ENCODE measurements at regions not wholly inside any gene's neighbourhood (a gene's known extent, or its start where the extent isn't known, plus 50 kb on each side); places are given as distances from the start of the nearest gene placed in this dataset.
"Not testable (repeated sequence)": the region's sequence is repeated elsewhere in the genome, so short reads cannot be mapped to it uniquely, and the experiment has no call there.

GRCh38 chr13:83667606-83668005, 214.7 kb downstream of the SLITRK1 start:
- no peaks in the 10 kb centered on the region for H3K36me3 ChIP-seq (ENCODE audit: insufficient read depth, low read length)
- no peaks in the 10 kb centered on the region for H3K27me3 ChIP-seq (ENCODE audit: control insufficient read depth, insufficient read depth, low read length)
- no peak overlapping the region for H3K9ac ChIP-seq (ENCODE audit: low read depth, low read length)
- H3K4me1 ChIP-seq (ENCODE audit: control insufficient read depth, insufficient read depth, low read length), result no peaks in the 10 kb centered on the region
- no peaks in the 10 kb centered on the region for H3K9me3 ChIP-seq (replicated peaks; ENCODE audit: low read length)
- H3K4me3 ChIP-seq (ENCODE audit: low read length), result no peak overlapping the region
- no peak overlapping the region for H3K4me2 ChIP-seq (ENCODE audit: low read length)

DNA sequence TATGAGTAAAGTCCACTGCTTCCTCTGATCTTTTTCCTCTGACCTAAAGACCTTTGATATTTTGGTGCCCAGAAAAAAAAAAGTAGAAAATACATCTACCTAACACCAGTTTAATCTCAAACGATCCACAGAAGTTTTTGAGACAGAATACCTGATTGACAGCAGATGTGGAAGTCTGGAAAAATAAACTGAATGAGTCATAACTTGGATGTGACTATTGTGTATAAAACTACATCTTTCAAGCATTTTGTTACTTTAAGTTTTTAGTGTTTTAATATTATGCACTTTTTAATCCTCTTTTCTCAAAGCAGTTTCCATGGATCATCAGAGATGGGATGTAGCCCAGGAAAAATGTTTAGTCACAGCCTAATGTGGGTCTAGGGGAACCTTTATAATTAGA, 216.1 kb downstream of the SLITRK1 start:
- no peak overlapping the region for H3K4me2 ChIP-seq (ENCODE audit: low read length)
- no peaks in the 10 kb centered on the region for H3K4me1 ChIP-seq (ENCODE audit: control insufficient read depth, insufficient read depth, low read length)
- no peak overlapping the region for H3K9ac ChIP-seq (ENCODE audit: low read depth, low read length)
- H3K9me3 ChIP-seq (replicated peaks; ENCODE audit: low read length), result no peaks in the 10 kb centered on the region
- H3K36me3 ChIP-seq (ENCODE audit: insufficient read depth, low read length), result no peaks in the 10 kb centered on the region
- H3K27me3 ChIP-seq (ENCODE audit: control insufficient read depth, insufficient read depth, low read length), result no peaks in the 10 kb centered on the region
- no peak overlapping the region for H3K4me3 ChIP-seq (ENCODE audit: low read length)

- Histone ChIP-seq H3K4me2 (ENCODE audit: low read length) (no peak overlapping the region), H3K36me3 (ENCODE audit: insufficient read depth, low read length) (no peaks in the 10 kb centered on the region), H3K9ac (ENCODE audit: low read depth, low read length) (no peak overlapping the region), H3K4me1 (ENCODE audit: control insufficient read depth, insufficient read depth, low read length) (no peaks in the 10 kb centered on the region), H3K27me3 (ENCODE audit: control insufficient read depth, insufficient read depth, low read length) (no peaks in the 10 kb centered on the region), H3K4me3 (ENCODE audit: low read length) (no peak overlapping the region), H3K9me3 (replicated peaks; ENCODE audit: low read length) (no peaks in the 10 kb centered on the region)
Observed at GRCh38 chr13:83657281-83657680, 225.0 kb downstream of the SLITRK1 start.

- not testable (repeated sequence) for H3K4me2 ChIP-seq (ENCODE audit: low read length); H3K27me3 ChIP-seq (ENCODE audit: control insufficient read depth, insufficient read depth, low read length); H3K9ac ChIP-seq (ENCODE audit: low read depth, low read length); H3K9me3 ChIP-seq (replicated peaks; ENCODE audit: low read length); H3K4me1 ChIP-seq (ENCODE audit: control insufficient read depth, insufficient read depth, low read length); H3K4me3 ChIP-seq (ENCODE audit: low read length); H3K36me3 ChIP-seq (ENCODE audit: insufficient read depth, low read length)
Observed at GRCh38 chr13:83642617-83643016, 239.7 kb downstream of the SLITRK1 start.

DNA sequence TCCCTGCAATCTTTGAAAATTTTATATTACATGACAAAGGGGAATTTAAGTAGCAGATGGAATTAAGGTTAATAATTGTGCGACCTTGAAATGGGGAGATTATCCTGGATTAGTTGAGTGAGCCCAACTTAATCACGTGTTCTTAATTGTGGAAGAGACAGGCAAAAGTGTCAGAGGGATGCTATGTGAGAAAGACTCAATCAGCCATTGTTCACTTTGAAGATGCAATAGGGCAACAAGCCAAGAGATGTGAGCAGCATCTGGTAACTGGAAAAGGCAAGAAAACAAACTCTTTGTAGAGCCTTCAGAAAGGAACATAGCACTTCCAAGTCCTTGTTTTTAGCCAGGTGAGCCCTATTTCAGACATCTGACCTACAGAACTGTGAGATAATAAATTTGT, 247.7 kb downstream of the SLITRK1 start:
- Histone ChIP-seq H3K27me3 (ENCODE audit: control insufficient read depth, insufficient read depth, low read length) (no peaks in the 10 kb centered on the region), H3K9me3 (replicated peaks; ENCODE audit: low read length) (no peaks in the 10 kb centered on the region), H3K36me3 (ENCODE audit: insufficient read depth, low read length) (no peaks in the 10 kb centered on the region)

DNA sequence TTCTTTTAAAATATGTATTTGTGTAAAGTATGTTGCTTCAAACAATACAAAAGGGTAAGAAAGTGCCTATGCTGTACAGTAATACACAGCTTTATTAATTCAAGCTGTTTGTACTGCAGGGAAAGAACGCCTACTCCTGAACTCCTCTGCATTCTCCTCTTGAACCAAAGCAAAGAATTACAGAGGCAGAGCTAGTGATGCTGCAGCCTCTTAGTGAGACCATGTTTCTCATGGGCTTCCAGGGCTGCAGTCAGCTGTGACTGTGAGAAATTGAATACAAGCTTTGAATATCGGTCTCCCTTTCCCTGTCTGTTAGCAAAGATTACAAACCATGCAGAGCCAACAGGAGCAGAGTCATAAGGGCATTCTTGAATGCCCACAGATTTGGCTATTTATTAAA, 248.5 kb downstream of the SLITRK1 start:
- H3K36me3 ChIP-seq (ENCODE audit: insufficient read depth, low read length), result no peaks in the 10 kb centered on the region
- no peaks in the 10 kb centered on the region for H3K4me1 ChIP-seq (ENCODE audit: control insufficient read depth, insufficient read depth, low read length)
- H3K9me3 ChIP-seq (replicated peaks; ENCODE audit: low read length), result no peaks in the 10 kb centered on the region
- H3K4me2 ChIP-seq (ENCODE audit: low read length), result no peak overlapping the region
- no peak overlapping the region for H3K4me3 ChIP-seq (ENCODE audit: low read length)
- H3K27me3 ChIP-seq (ENCODE audit: control insufficient read depth, insufficient read depth, low read length), result no peaks in the 10 kb centered on the region
- H3K9ac ChIP-seq (ENCODE audit: low read depth, low read length), result no peak overlapping the region

More for the DNA sequence above, 247.7 kb downstream of the SLITRK1 start:
- no peaks in the 10 kb centered on the region for H3K4me1 ChIP-seq (ENCODE audit: control insufficient read depth, insufficient read depth, low read length)
- no peak overlapping the region for H3K4me2 ChIP-seq (ENCODE audit: low read length)
- H3K4me3 ChIP-seq (ENCODE audit: low read length), result no peak overlapping the region
- H3K9ac ChIP-seq (ENCODE audit: low read depth, low read length), result no peak overlapping the region

- no peaks in the 10 kb centered on the region for H3K36me3 ChIP-seq (ENCODE audit: insufficient read depth, low read length)
- H3K4me3 ChIP-seq (ENCODE audit: low read length), result no peak overlapping the region
- peaks cover 3% of the 10 kb centered on the region for H3K9me3 ChIP-seq (replicated peaks; ENCODE audit: low read length)
- peaks cover 11% of the 10 kb centered on the region for H3K4me1 ChIP-seq (ENCODE audit: control insufficient read depth, insufficient read depth, low read length)
- no peak overlapping the region for H3K9ac ChIP-seq (ENCODE audit: low read depth, low read length)
- H3K4me2 ChIP-seq (ENCODE audit: low read length), result no peak overlapping the region
- H3K27me3 ChIP-seq (ENCODE audit: control insufficient read depth, insufficient read depth, low read length), result no peaks in the 10 kb centered on the region
Observed at GRCh38 chr13:83622422-83622784, 259.9 kb downstream of the SLITRK1 start.

DNA sequence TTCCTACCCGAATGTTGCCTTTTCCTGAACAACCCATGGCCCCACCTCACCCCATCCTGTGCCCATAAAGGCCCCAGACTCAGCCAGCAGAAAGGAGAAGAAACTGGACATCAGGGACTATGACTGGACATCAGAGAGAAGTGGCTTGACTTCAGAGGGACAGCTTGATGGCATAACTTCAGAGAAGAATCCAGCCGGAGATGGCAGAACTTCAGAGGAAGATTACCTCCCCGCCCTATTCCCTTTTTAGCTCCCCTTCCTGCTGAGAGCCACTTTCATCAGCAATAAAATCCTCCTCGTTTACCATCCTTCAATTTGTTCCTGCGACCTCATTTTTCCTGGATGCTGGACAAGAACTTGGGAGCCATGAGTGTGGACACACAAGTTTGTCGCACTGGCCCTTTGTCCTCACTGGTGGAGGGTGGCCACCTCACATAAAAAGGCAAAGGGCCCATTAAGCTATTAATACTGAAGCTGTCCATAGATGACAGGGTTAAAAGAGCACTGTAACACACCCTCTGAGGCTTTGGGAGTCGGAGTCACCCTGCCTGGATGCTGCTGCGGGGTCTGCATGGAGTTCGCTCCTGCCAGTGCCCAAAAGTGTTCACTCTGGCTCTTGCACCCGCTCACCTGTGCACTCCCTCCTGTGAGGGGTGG, 260.4 kb downstream of the SLITRK1 start:
- peaks cover 3% of the 10 kb centered on the region for H3K9me3 ChIP-seq (replicated peaks; ENCODE audit: low read length)
- no peaks in the 10 kb centered on the region for H3K36me3 ChIP-seq (ENCODE audit: insufficient read depth, low read length)
- H3K27me3 ChIP-seq (ENCODE audit: control insufficient read depth, insufficient read depth, low read length), result no peaks in the 10 kb centered on the region
- no peak overlapping the region for H3K9ac ChIP-seq (ENCODE audit: low read depth, low read length)
- H3K4me3 ChIP-seq (ENCODE audit: low read length), result no peak overlapping the region
- peaks cover 11% of the 10 kb centered on the region for H3K4me1 ChIP-seq (ENCODE audit: control insufficient read depth, insufficient read depth, low read length)
- no peak overlapping the region for H3K4me2 ChIP-seq (ENCODE audit: low read length)

- H3K4me3 ChIP-seq (ENCODE audit: low read length), result no peak overlapping the region
- H3K27me3 ChIP-seq (ENCODE audit: control insufficient read depth, insufficient read depth, low read length), result no peaks in the 10 kb centered on the region
- no peak overlapping the region for H3K9ac ChIP-seq (ENCODE audit: low read depth, low read length)
- no peak overlapping the region for H3K4me2 ChIP-seq (ENCODE audit: low read length)
- H3K36me3 ChIP-seq (ENCODE audit: insufficient read depth, low read length), result no peaks in the 10 kb centered on the region
- peaks cover 3% of the 10 kb centered on the region for H3K9me3 ChIP-seq (replicated peaks; ENCODE audit: low read length)
- peaks cover 11% of the 10 kb centered on the region for H3K4me1 ChIP-seq (ENCODE audit: control insufficient read depth, insufficient read depth, low read length)
Observed at GRCh38 chr13:83620530-83621220, 261.6 kb downstream of the SLITRK1 start.

DNA sequence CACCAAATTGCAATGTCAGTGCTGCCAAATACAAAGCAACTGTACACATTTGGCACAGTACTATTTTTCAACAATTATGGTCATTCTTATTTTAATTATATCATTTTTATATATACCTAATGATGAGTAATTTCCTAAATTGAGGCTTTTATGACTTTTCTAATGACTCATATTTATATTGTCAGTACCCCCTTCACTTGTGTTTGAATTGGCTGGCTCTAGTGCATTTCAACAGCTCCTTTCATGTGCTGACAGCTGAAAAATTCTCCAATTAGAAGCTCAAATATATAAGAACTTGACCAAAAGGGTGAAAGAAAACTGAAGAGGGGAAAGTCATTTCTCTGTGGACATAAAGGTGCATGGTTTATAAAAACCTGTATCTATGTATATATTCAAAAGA, 263.3 kb downstream of the SLITRK1 start:
- Histone ChIP-seq H3K9ac (ENCODE audit: low read depth, low read length) (no peak overlapping the region), H3K4me2 (ENCODE audit: low read length) (no peak overlapping the region), H3K27me3 (ENCODE audit: control insufficient read depth, insufficient read depth, low read length) (no peaks in the 10 kb centered on the region), H3K9me3 (replicated peaks; ENCODE audit: low read length) (peaks cover 3% of the 10 kb centered on the region), H3K36me3 (ENCODE audit: insufficient read depth, low read length) (no peaks in the 10 kb centered on the region), H3K4me1 (ENCODE audit: control insufficient read depth, insufficient read depth, low read length) (peaks cover 11% of the 10 kb centered on the region), H3K4me3 (ENCODE audit: low read length) (no peak overlapping the region)

- Histone ChIP-seq H3K36me3 (ENCODE audit: insufficient read depth, low read length) (no peaks in the 10 kb centered on the region), H3K4me3 (ENCODE audit: low read length) (no peak overlapping the region), H3K27me3 (ENCODE audit: control insufficient read depth, insufficient read depth, low read length) (no peaks in the 10 kb centered on the region), H3K9me3 (replicated peaks; ENCODE audit: low read length) (no peaks in the 10 kb centered on the region), H3K9ac (ENCODE audit: low read depth, low read length) (no peak overlapping the region), H3K4me2 (ENCODE audit: low read length) (no peak overlapping the region), H3K4me1 (ENCODE audit: control insufficient read depth, insufficient read depth, low read length) (peaks cover under 1% of the 10 kb centered on the region)
Observed at GRCh38 chr13:83613524-83613923, 268.8 kb downstream of the SLITRK1 start.

GRCh38 chr13:83601539-83601938, 280.7 kb downstream of the SLITRK1 start:
- Histone ChIP-seq H3K9me3 (replicated peaks; ENCODE audit: low read length) (no peaks in the 10 kb centered on the region), H3K27me3 (ENCODE audit: control insufficient read depth, insufficient read depth, low read length) (no peaks in the 10 kb centered on the region), H3K4me2 (ENCODE audit: low read length) (no peak overlapping the region), H3K36me3 (ENCODE audit: insufficient read depth, low read length) (no peaks in the 10 kb centered on the region), H3K4me1 (ENCODE audit: control insufficient read depth, insufficient read depth, low read length) (no peaks in the 10 kb centered on the region), H3K9ac (ENCODE audit: low read depth, low read length) (no peak overlapping the region), H3K4me3 (ENCODE audit: low read length) (no peak overlapping the region)

Measured in skeletal muscle satellite cell (primary cell).